ENCODE measurements at regions not wholly inside any gene's neighbourhood (a gene's known extent, or its start where the extent isn't known, plus 50 kb on each side); places are given as distances from the start of the nearest gene placed in this dataset.
"Not testable (repeated sequence)": the region's sequence is repeated elsewhere in the genome, so short reads cannot be mapped to it uniquely, and the experiment has no call there.

- TF ChIP-seq ZNF274 (IDR thresholded peaks at IDR 0.05; ENCODE audit: low read depth, low read length) (no peak), SUZ12 (IDR thresholded peaks at IDR 0.05; ENCODE audit: extremely low read depth, insufficient read depth, insufficient read length) (no peak), YY1 (IDR thresholded peaks at IDR 0.05; ENCODE audit: insufficient read depth, insufficient read length) (no peak)
- DNase-seq (ENCODE audit: low read depth, low spot score), result no peak
- Histone ChIP-seq H3K9me3 (ENCODE audit: insufficient read depth, low read length) (peaks cover 22% of the 10 kb centered on the region), H3K4me1 (ENCODE audit: insufficient read depth, insufficient read length) (no peaks in the 10 kb centered on the region), H3K27me3 (ENCODE audit: insufficient read depth, insufficient read length) (no peaks in the 10 kb centered on the region), H3K9ac (ENCODE audit: insufficient read length, low read depth) (no peak overlapping the region), H3K4me3 (ENCODE audit: insufficient read length, low read depth) (no peak overlapping the region), H3K36me3 (ENCODE audit: insufficient read depth, insufficient read length, low read length) (no peaks in the 10 kb centered on the region)
Measured at GRCh38 chr6:3915076-3915791, 66.1 kb downstream of the FAM50B start.

DNA sequence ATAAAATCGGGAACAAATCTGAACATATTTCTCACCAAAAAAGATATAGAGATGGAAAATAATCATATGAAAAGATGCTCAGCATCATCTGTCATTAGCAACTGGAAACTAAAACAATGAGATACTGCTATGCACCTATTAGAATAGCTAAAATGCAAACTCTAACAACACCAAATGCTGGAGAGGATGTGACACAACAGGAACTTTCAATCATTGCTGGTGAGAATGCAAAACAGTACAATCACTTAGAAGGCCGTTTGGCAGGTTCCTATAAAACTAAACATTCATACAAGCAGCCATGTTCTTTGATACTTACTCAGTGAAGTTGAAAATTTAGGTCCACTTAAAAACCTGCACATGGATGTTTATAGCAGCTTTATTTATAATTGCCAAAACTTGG is 67.0 kb downstream of the FAM50B start:
- Histone ChIP-seq H3K27me3 (ENCODE audit: insufficient read depth, insufficient read length) (no peaks in the 10 kb centered on the region), H3K4me1 (ENCODE audit: insufficient read depth, insufficient read length) (no peaks in the 10 kb centered on the region), H3K9me3 (ENCODE audit: insufficient read depth, low read length) (peaks cover 22% of the 10 kb centered on the region), H3K9ac (ENCODE audit: insufficient read length, low read depth) (no peak overlapping the region), H3K36me3 (ENCODE audit: insufficient read depth, insufficient read length, low read length) (no peaks in the 10 kb centered on the region), H3K4me3 (ENCODE audit: insufficient read length, low read depth) (no peak overlapping the region)
- DNase-seq (ENCODE audit: low read depth, low spot score), result no peak
- no peak for TF ChIP-seq YY1 (IDR thresholded peaks at IDR 0.05; ENCODE audit: insufficient read depth, insufficient read length)
- TF ChIP-seq SUZ12 (IDR thresholded peaks at IDR 0.05; ENCODE audit: extremely low read depth, insufficient read depth, insufficient read length), result no peak
- no peak for TF ChIP-seq ZNF274 (IDR thresholded peaks at IDR 0.05; ENCODE audit: low read depth, low read length)

DNA sequence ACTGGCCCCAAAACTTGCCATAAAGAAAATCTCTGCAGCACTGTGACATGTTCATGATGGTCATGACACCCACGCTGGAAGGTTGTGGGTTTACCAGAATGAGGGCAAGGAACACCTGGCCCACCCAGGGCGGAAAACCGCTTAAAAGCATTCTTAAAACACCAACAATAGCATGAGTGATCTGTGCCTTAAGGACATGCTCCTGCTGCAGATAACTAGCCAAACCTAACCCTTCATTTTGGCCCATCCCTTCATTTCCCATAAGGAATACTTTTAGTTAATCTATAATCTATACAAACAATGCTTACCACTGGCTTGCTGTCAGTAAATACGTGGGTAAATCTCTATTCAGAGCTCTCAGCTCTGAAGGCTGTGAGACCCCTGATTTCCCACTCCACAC is 67.6 kb downstream of the FAM50B start:
- not testable (repeated sequence) for H3K36me3 ChIP-seq (ENCODE audit: insufficient read depth, insufficient read length, low read length); H3K27me3 ChIP-seq (ENCODE audit: insufficient read depth, insufficient read length); H3K4me1 ChIP-seq (ENCODE audit: insufficient read depth, insufficient read length); DNase-seq (ENCODE audit: low read depth, low spot score); H3K4me3 ChIP-seq (ENCODE audit: insufficient read length, low read depth); H3K9ac ChIP-seq (ENCODE audit: insufficient read length, low read depth)
- H3K9me3 ChIP-seq (ENCODE audit: insufficient read depth, low read length), result peaks cover 22% of the 10 kb centered on the region

GRCh38 chr6:3918469-3918868 is 69.3 kb downstream of the FAM50B start:
- Histone ChIP-seq H3K9me3 (ENCODE audit: insufficient read depth, low read length) (peaks cover 22% of the 10 kb centered on the region), H3K4me1 (ENCODE audit: insufficient read depth, insufficient read length) (no peaks in the 10 kb centered on the region), H3K36me3 (ENCODE audit: insufficient read depth, insufficient read length, low read length) (no peaks in the 10 kb centered on the region), H3K27me3 (ENCODE audit: insufficient read depth, insufficient read length) (no peaks in the 10 kb centered on the region), H3K9ac (ENCODE audit: insufficient read length, low read depth) (no peak overlapping the region), H3K4me3 (ENCODE audit: insufficient read length, low read depth) (no peak overlapping the region)
- DNase-seq (ENCODE audit: low read depth, low spot score), result no peak
- no peak for TF ChIP-seq YY1 (IDR thresholded peaks at IDR 0.05; ENCODE audit: insufficient read depth, insufficient read length)
- no peak for TF ChIP-seq ZNF274 (IDR thresholded peaks at IDR 0.05; ENCODE audit: low read depth, low read length)
- no peak for TF ChIP-seq SUZ12 (IDR thresholded peaks at IDR 0.05; ENCODE audit: extremely low read depth, insufficient read depth, insufficient read length)

GRCh38 chr6:3919130-3919628 is 70.0 kb downstream of the FAM50B start:
- Histone ChIP-seq H3K4me1 (ENCODE audit: insufficient read depth, insufficient read length) (no peaks in the 10 kb centered on the region), H3K9me3 (ENCODE audit: insufficient read depth, low read length) (peaks cover 22% of the 10 kb centered on the region), H3K9ac (ENCODE audit: insufficient read length, low read depth) (no peak overlapping the region), H3K4me3 (ENCODE audit: insufficient read length, low read depth) (no peak overlapping the region), H3K36me3 (ENCODE audit: insufficient read depth, insufficient read length, low read length) (no peaks in the 10 kb centered on the region), H3K27me3 (ENCODE audit: insufficient read depth, insufficient read length) (no peaks in the 10 kb centered on the region)
- DNase-seq (ENCODE audit: low read depth, low spot score), result no peak
- TF ChIP-seq SUZ12 (IDR thresholded peaks at IDR 0.05; ENCODE audit: extremely low read depth, insufficient read depth, insufficient read length) (no peak), YY1 (IDR thresholded peaks at IDR 0.05; ENCODE audit: insufficient read depth, insufficient read length) (no peak), ZNF274 (IDR thresholded peaks at IDR 0.05; ENCODE audit: low read depth, low read length) (no peak)

GRCh38 chr6:3919849-3920248 is 70.7 kb downstream of the FAM50B start:
- no peak for DNase-seq (ENCODE audit: low read depth, low spot score)
- no peaks in the 10 kb centered on the region for H3K36me3 ChIP-seq (ENCODE audit: insufficient read depth, insufficient read length, low read length)
- H3K4me1 ChIP-seq (ENCODE audit: insufficient read depth, insufficient read length), result no peaks in the 10 kb centered on the region
- H3K4me3 ChIP-seq (ENCODE audit: insufficient read length, low read depth), result no peak overlapping the region
- TF ChIP-seq ZNF274 (IDR thresholded peaks at IDR 0.05; ENCODE audit: low read depth, low read length) (no peak), YY1 (IDR thresholded peaks at IDR 0.05; ENCODE audit: insufficient read depth, insufficient read length) (no peak), SUZ12 (IDR thresholded peaks at IDR 0.05; ENCODE audit: extremely low read depth, insufficient read depth, insufficient read length) (no peak)
- peaks cover 22% of the 10 kb centered on the region for H3K9me3 ChIP-seq (ENCODE audit: insufficient read depth, low read length)
- H3K9ac ChIP-seq (ENCODE audit: insufficient read length, low read depth), result no peak overlapping the region
- H3K27me3 ChIP-seq (ENCODE audit: insufficient read depth, insufficient read length), result no peaks in the 10 kb centered on the region

DNA sequence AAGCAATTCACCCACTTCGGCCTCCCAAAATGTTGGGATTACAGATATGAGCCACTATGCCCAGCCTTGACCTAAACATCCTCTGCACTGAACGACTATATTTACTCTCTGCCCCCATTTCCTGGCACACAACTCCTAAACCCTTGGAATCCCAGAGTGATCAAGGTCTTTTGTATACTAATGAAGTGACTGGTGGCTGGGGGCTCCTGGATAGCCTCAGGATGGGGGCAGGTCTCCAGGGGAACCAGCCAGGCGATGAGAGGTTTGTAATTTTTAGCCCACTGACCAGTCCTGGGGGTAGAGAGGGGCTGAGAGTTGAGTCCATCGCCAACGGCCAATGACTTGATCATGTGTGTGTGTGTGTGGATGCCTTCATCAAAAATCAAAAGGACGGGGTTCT is 71.1 kb downstream of the FAM50B start:
- H3K36me3 ChIP-seq (ENCODE audit: insufficient read depth, insufficient read length, low read length), result no peaks in the 10 kb centered on the region
- TF ChIP-seq SUZ12 (IDR thresholded peaks at IDR 0.05; ENCODE audit: extremely low read depth, insufficient read depth, insufficient read length), result no peak
- TF ChIP-seq YY1 (IDR thresholded peaks at IDR 0.05; ENCODE audit: insufficient read depth, insufficient read length), result no peak
- no peak for TF ChIP-seq ZNF274 (IDR thresholded peaks at IDR 0.05; ENCODE audit: low read depth, low read length)
- H3K4me1 ChIP-seq (ENCODE audit: insufficient read depth, insufficient read length), result no peaks in the 10 kb centered on the region

More for the DNA sequence above, 71.1 kb downstream of the FAM50B start:
- no peak for DNase-seq (ENCODE audit: low read depth, low spot score)
- peaks cover 22% of the 10 kb centered on the region for H3K9me3 ChIP-seq (ENCODE audit: insufficient read depth, low read length)
- no peaks in the 10 kb centered on the region for H3K27me3 ChIP-seq (ENCODE audit: insufficient read depth, insufficient read length)
- no peak overlapping the region for H3K9ac ChIP-seq (ENCODE audit: insufficient read length, low read depth)
- H3K4me3 ChIP-seq (ENCODE audit: insufficient read length, low read depth), result no peak overlapping the region

Measured in NT2/D1 (cell line).